GM12873 (cell line): ENCODE measurements at regions not wholly inside any gene's neighbourhood (a gene's known extent, or its start where the extent isn't known, plus 50 kb on each side); places are given as distances from the start of the nearest gene placed in this dataset.

ENCODE experiments used
- TF ChIP-seq, protein P1 (sequence below): IDR thresholded peaks from 2 replicates; pipeline ENCODE4 v1.5.1; 2012; ENCODE audit warnings: low read depth, mild to moderate bottlenecking, moderate library complexity, low read length, control low read depth; ENCODE audit not compliant: insufficient read depth; ENCODE audit errors: missing control alignments

DNA sequence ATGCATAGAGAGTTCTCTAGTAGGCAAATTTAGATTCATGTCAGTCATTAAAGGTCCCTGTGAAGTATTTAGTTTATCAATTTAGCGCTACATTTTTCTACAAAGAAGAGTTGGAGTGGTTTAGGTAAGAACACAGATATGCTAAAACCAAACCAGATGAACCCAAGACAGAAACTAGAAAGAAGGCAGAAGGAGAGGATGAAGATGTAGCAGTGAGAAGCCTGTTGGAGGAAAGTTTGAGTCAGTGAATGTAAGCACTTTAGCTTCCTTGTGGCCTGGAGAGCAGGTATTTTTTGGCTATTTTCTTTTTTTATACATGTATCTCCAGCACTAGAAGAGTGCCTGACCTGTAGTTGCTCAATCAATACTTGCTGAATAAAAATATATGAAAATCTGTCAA lies 223.7 kb downstream of the KCNRG start:
- TF ChIP-seq, protein P1, sequence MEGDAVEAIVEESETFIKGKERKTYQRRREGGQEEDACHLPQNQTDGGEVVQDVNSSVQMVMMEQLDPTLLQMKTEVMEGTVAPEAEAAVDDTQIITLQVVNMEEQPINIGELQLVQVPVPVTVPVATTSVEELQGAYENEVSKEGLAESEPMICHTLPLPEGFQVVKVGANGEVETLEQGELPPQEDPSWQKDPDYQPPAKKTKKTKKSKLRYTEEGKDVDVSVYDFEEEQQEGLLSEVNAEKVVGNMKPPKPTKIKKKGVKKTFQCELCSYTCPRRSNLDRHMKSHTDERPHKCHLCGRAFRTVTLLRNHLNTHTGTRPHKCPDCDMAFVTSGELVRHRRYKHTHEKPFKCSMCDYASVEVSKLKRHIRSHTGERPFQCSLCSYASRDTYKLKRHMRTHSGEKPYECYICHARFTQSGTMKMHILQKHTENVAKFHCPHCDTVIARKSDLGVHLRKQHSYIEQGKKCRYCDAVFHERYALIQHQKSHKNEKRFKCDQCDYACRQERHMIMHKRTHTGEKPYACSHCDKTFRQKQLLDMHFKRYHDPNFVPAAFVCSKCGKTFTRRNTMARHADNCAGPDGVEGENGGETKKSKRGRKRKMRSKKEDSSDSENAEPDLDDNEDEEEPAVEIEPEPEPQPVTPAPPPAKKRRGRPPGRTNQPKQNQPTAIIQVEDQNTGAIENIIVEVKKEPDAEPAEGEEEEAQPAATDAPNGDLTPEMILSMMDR = no peak

DNA sequence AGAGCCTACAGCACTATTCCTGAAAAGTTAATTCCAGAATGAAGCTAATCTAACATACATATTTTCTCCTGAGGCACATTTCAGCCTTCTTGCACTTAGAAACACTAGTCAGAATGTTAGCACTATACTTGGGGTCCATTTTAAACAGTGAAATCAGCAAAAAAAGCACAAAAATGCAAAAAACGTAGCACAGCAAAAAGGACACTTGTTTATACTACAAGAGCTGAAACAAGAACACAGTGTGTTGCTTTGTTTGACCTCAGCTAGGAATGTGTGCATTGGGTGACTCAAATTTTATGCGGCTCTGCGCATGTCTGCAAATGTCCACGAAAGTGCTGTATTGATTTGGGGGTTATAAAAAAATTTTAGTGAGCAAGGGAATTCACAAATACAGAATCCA lies 226.2 kb downstream of the KCNRG start:
- TF ChIP-seq, protein P1 = no peak

DNA sequence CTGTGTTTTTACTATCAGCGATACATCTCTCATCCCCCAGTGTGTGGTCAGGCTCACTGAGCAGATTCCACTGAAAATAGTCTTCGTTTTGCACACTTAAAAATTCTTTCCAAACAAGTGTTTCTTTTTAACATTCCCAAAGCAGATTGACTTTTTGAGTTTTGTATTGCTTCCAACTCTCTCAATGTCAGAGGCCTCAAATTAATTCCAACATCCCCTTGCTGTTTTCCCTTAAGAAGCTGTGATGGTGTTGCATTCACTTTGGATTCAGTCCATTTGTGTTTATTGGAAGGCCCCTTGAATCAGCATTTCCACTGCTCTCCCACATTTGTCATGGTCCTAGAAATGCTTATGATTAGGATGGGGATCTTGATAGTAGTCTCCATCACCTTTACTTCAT lies 228.7 kb downstream of the KCNRG start:
- TF ChIP-seq, protein P1 = no peak

DNA sequence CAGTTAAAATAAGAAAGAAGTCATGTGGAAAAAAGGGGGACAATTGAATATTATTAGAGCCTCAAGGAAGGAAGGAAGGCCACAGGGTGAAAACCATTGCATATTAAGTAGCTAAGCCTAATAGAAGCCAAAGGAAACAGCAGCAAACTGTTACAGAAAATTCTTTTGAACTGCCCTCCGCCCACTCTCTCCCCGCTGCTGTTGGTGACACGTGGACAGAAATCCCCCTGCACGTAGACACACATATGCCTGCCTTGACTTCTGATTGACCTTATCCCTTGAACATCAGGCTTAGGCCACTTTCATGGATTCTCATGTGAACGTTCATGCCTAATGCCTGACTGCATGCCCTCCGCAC lies 229.1 kb downstream of the KCNRG start:
- TF ChIP-seq, protein P1 = no peak

DNA sequence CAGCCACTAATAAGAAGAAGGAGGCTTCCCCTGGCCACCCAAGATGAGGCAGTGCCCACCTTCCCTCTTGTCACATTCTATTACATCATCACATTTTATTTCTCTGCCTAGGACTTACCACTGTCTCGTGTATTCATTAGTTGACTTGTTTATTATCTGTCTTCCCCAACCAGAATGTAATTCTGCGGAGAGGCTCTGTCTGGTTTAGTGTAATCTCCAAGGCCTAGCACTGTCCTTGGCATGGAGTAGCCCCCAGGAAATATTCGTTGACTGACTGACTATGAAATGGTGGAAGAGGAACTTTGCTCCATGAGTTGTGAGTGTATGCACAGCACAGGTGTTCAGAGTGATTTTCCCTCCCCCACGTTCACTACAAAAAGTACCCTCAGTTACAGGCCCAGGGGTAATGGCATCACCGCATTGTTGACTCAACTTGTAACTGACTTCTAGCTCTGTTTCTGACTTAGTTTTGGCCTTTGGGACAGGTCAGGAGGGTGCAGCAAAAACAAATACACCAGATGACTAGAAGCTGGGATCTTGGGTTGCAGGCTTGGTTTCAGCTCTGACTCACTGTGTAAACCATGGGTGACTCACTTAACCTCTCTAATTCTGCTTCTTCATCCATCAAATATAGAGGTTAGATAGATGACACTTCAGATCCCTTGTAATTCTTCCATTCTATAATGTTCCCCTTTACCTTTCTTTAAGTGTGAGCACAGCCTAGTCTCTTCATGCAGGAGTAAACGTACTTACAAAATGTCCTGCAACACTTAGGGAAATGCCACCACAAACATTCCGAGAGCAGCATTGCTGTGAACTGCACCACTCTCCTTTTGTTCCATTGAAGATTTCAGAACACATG lies 229.7 kb downstream of the KCNRG start:
- TF ChIP-seq, protein P1 = no peak

DNA sequence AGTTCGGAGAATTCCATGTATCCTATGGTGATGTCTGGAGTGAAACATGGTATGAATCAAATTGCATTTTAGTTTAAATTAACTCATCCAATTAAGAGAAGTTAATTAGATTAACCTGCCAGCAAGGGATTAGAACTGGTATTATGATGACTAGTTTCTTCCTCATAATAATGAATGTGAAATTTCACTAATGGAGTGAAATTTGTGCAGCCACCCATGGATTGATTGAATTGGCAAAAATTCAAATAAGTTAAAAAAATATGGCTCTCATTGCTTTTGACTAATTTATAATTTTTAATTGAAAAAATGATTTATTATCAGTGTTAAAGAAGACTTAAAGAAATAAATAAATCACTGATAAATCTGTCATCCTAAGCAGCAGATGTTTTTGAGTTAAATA lies 232.0 kb downstream of the KCNRG start:
- TF ChIP-seq, protein P1 = no peak

DNA sequence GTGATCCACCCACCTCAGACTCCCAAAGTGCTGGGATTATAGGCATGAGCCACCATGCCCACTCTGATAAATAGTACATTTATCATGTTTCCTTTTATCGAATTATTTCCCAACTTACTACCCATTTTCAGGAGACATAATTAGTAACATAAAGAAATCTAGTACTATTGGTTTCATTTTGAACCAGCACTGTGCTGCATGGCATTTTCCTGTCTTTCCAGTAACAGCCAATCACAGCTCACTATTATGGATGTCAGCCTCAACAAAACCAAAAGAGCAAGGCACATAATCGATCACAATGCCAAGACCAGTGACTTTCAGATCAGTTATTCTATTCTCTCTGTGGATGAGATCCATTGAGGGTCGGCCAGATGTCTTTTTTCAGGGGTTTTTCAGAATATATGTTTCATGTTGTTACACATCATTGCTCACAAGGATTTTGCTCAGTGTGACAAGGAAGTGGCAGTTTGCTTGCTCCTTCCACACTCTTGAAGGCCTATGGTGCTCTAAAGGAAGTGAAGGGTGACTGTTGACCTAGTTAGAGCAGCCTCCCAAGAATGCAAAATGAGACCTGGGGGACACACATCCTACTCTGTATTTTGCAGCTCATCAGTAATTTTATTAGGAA lies 233.4 kb downstream of the KCNRG start:
- TF ChIP-seq, protein P1 = no peak
